Smooth muscle cell (in vitro differentiated cells): ENCODE measurements at regions not wholly inside any gene's neighbourhood (a gene's known extent, or its start where the extent isn't known, plus 50 kb on each side); places are given as distances from the start of the nearest gene placed in this dataset.

ENCODE experiments used
- DNase-seq: peaks from one replicate; lab custom pipeline; 2025; ENCODE audit not compliant: unreplicated experiment; lab: John Stamatoyannopoulos, UW
- H2AFZ ChIP-seq: fragments of 200-600 bp; sonication (generic); 2 replicates; pipeline ENCODE4 v1.6.0; 2016; ENCODE audit warnings: antibody characterized with exemption, low read depth, mild to moderate bottlenecking
- H3F3A ChIP-seq: fragments of 200-600 bp; sonication (generic); 2 replicates; pipeline ENCODE4 v1.6.0; 2017; ENCODE audit warnings: antibody characterized with exemption, low read depth
- H3K27ac ChIP-seq: fragments of 200-600 bp; sonication (generic); 2 replicates; pipeline ENCODE4 v1.5.1; 2016; ENCODE audit warnings: low read depth, mild to moderate bottlenecking
- H3K27me3 ChIP-seq: fragments of 200-600 bp; sonication (generic); 2 replicates; pipeline ENCODE4 v1.6.1; 2016; ENCODE audit warnings: low read depth, mild to moderate bottlenecking
- H3K36me3 ChIP-seq: fragments of 200-600 bp; sonication (generic); 2 replicates; pipeline ENCODE4 v1.5.1; 2016; ENCODE audit warnings: low read depth
- H3K4me1 ChIP-seq: fragments of 200-600 bp; sonication (generic); 2 replicates; pipeline ENCODE4 v1.5.1; 2016; ENCODE audit warnings: low read depth
- H3K4me2 ChIP-seq: fragments of 200-600 bp; sonication (generic); 2 replicates; pipeline ENCODE4 v1.6.0; 2016; ENCODE audit warnings: mild to moderate bottlenecking
- H3K4me3 ChIP-seq: fragments of 200-600 bp; sonication (generic); 2 replicates; pipeline ENCODE4 v1.5.1; 2016; ENCODE audit warnings: mild to moderate bottlenecking
- H3K79me2 ChIP-seq: fragments of 200-600 bp; sonication (generic); 2 replicates; pipeline ENCODE4 v1.6.0; 2016; ENCODE audit warnings: low read depth, mild to moderate bottlenecking
- H3K9ac ChIP-seq: fragments of 200-600 bp; sonication (generic); 2 replicates; pipeline ENCODE4 v1.6.0; 2016; ENCODE audit warnings: low read depth
- H3K9me3 ChIP-seq: fragments of 200-600 bp; sonication (generic); replicated peaks from 2 replicates; pipeline ENCODE4 v1.5.1; 2016; ENCODE audit warnings: low read depth
- H4K20me1 ChIP-seq: fragments of 200-600 bp; sonication (generic); 2 replicates; pipeline ENCODE4 v1.6.0; 2016; ENCODE audit warnings: low read depth
- WGBS: methylation state at CpG from one replicate; pipeline ENCODE4 v1.1.7; 2016; ENCODE audit warnings: low lambda C conversion rate; 5-methylcytosine and 5-hydroxymethylcytosine counted together
- TF ChIP-seq, protein P1 (sequence below): fragments of 200-600 bp; sonication (generic); IDR thresholded peaks from 2 replicates; pipeline ENCODE4 v1.5.1; 2017; ENCODE audit warnings: borderline replicate concordance, mild to moderate bottlenecking, antibody characterized with exemption; ENCODE audit not compliant: insufficient read depth, poor library complexity, severe bottlenecking

- TF ChIP-seq, protein P1, sequence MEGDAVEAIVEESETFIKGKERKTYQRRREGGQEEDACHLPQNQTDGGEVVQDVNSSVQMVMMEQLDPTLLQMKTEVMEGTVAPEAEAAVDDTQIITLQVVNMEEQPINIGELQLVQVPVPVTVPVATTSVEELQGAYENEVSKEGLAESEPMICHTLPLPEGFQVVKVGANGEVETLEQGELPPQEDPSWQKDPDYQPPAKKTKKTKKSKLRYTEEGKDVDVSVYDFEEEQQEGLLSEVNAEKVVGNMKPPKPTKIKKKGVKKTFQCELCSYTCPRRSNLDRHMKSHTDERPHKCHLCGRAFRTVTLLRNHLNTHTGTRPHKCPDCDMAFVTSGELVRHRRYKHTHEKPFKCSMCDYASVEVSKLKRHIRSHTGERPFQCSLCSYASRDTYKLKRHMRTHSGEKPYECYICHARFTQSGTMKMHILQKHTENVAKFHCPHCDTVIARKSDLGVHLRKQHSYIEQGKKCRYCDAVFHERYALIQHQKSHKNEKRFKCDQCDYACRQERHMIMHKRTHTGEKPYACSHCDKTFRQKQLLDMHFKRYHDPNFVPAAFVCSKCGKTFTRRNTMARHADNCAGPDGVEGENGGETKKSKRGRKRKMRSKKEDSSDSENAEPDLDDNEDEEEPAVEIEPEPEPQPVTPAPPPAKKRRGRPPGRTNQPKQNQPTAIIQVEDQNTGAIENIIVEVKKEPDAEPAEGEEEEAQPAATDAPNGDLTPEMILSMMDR, result peak; percentile 30
- 69% methylated on average over 1 of the region's 1 CpG for WGBS
- Histone ChIP-seq H3K79me2 (no peaks in the 10 kb centered on the region), H3K9me3 (no peaks in the 10 kb centered on the region), H3K4me3 (no peak overlapping the region), H3K27me3 (no peaks in the 10 kb centered on the region), H3F3A (no peaks in the 10 kb centered on the region), H3K27ac (no peak overlapping the region), H3K4me2 (no peak overlapping the region), H4K20me1 (no peaks in the 10 kb centered on the region), H3K9ac (no peak overlapping the region), H3K36me3 (no peaks in the 10 kb centered on the region), H3K4me1 (no peaks in the 10 kb centered on the region), H2AFZ (no peak overlapping the region)
- no peak for DNase-seq
These were observed 227.3 kb upstream of the ITGA1 start for GRCh38 chr5:52560366-52560765.

DNA sequence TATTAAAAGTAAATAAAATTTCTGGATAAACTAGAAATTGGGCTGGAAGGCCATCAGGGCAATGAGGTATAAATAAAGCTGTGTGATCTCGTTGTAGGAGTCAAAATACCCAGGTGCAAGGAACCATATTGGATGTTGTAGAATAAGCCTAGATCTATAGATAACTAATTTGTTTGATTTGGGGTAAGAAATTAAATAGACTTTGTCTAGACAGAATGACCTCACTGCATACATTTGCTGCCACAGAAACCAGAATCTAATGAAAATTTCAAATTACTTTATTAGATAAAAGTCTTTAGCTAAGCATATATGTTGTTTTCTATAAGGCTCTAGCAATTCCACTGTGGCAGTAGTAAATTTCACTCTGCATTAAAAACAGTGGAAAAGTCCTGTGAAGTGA, 225.2 kb upstream of the ITGA1 start:
- H3K27me3 ChIP-seq, result no peaks in the 10 kb centered on the region
- no peaks in the 10 kb centered on the region for H3K36me3 ChIP-seq
- H4K20me1 ChIP-seq, result no peaks in the 10 kb centered on the region
- no peaks in the 10 kb centered on the region for H3K79me2 ChIP-seq
- H2AFZ ChIP-seq, result no peak overlapping the region
- H3F3A ChIP-seq, result no peaks in the 10 kb centered on the region
- TF ChIP-seq, protein P1, result no peak
- H3K4me1 ChIP-seq, result no peaks in the 10 kb centered on the region
- 93% methylated on average over 1 of the region's 1 CpG for WGBS
- H3K9me3 ChIP-seq, result no peaks in the 10 kb centered on the region
- no peak overlapping the region for H3K4me3 ChIP-seq
- DNase-seq, result no peak
- no peak overlapping the region for H3K4me2 ChIP-seq
- H3K27ac ChIP-seq, result no peak overlapping the region
- H3K9ac ChIP-seq, result no peak overlapping the region

DNA sequence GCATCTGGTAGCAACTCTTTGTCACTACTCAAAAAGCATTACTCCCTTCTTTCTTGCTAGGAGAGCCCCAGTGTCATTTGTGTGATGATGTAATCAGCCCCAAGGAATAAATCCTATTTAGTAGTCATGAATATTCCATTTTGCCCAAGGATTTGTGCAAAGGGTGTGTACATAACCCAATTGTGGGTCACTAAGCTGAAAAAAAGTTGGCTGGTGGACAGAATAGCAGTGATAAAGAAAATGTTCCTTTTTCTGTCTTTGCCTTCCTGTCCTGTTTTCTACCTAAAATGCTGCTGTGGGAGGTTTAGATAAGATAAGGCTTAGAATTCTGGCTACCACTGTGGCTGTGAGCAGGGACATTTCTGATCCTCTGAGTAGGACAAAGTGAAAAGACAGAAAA, 223.1 kb upstream of the ITGA1 start:
- Histone ChIP-seq H3K9me3 (no peaks in the 10 kb centered on the region), H3F3A (no peaks in the 10 kb centered on the region), H3K27me3 (no peaks in the 10 kb centered on the region), H3K36me3 (no peaks in the 10 kb centered on the region), H2AFZ (no peak overlapping the region), H3K4me1 (no peaks in the 10 kb centered on the region), H3K79me2 (no peaks in the 10 kb centered on the region), H3K4me2 (no peak overlapping the region), H4K20me1 (no peaks in the 10 kb centered on the region), H3K27ac (no peak overlapping the region), H3K4me3 (no peak overlapping the region), H3K9ac (no peak overlapping the region)
- DNase-seq, result no peak
- TF ChIP-seq, protein P1, result no peak

- no peak overlapping the region for H3K9ac ChIP-seq
- H4K20me1 ChIP-seq, result no peaks in the 10 kb centered on the region
- no peak for DNase-seq
- no peaks in the 10 kb centered on the region for H3K79me2 ChIP-seq
- 78% methylated on average over 2 of the region's 2 CpGs for WGBS
- H3F3A ChIP-seq, result no peaks in the 10 kb centered on the region
- H3K27ac ChIP-seq, result no peak overlapping the region
- no peak overlapping the region for H2AFZ ChIP-seq
- no peaks in the 10 kb centered on the region for H3K4me1 ChIP-seq
- H3K36me3 ChIP-seq, result no peaks in the 10 kb centered on the region
- no peaks in the 10 kb centered on the region for H3K9me3 ChIP-seq
- no peak overlapping the region for H3K4me2 ChIP-seq
- TF ChIP-seq, protein P1, result no peak
- H3K4me3 ChIP-seq, result no peak overlapping the region
- H3K27me3 ChIP-seq, result no peaks in the 10 kb centered on the region
These were observed 210.2 kb upstream of the ITGA1 start for GRCh38 chr5:52577546-52577945.
